ENCODE measurements at regions not wholly inside any gene's neighbourhood (a gene's known extent, or its start where the extent isn't known, plus 50 kb on each side); places are given as distances from the start of the nearest gene placed in this dataset.

DNA sequence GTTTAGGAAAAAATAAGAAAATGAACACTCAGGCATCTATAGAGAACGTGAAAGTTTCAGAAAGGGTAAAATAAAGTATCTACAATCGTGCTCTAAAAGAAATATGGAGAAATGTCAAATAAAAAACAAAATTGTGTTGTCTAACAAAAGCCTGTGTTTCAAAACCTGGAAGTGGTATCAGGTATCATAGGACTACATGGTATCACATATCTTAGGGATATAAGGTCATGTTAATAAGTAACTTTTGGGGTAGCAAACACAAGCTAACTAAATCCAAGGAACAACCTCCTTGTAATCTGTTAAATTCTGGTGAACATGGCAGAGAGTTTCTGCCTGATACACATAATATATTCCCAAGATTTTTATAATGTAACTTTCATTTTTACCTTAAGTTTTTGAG is 1597.7 kb downstream of the NLGN4Y start:
- TF ChIP-seq, protein P1, sequence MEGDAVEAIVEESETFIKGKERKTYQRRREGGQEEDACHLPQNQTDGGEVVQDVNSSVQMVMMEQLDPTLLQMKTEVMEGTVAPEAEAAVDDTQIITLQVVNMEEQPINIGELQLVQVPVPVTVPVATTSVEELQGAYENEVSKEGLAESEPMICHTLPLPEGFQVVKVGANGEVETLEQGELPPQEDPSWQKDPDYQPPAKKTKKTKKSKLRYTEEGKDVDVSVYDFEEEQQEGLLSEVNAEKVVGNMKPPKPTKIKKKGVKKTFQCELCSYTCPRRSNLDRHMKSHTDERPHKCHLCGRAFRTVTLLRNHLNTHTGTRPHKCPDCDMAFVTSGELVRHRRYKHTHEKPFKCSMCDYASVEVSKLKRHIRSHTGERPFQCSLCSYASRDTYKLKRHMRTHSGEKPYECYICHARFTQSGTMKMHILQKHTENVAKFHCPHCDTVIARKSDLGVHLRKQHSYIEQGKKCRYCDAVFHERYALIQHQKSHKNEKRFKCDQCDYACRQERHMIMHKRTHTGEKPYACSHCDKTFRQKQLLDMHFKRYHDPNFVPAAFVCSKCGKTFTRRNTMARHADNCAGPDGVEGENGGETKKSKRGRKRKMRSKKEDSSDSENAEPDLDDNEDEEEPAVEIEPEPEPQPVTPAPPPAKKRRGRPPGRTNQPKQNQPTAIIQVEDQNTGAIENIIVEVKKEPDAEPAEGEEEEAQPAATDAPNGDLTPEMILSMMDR (IDR thresholded peaks at IDR 0.05) = no peak
- no peak for TF ChIP-seq POLR2A (IDR thresholded peaks at IDR 0.05)

All from right lobe of liver (tissue), 4 donors.